ENCODE measurements at regions not wholly inside any gene's neighbourhood (a gene's known extent, or its start where the extent isn't known, plus 50 kb on each side); places are given as distances from the start of the nearest gene placed in this dataset.

DNA sequence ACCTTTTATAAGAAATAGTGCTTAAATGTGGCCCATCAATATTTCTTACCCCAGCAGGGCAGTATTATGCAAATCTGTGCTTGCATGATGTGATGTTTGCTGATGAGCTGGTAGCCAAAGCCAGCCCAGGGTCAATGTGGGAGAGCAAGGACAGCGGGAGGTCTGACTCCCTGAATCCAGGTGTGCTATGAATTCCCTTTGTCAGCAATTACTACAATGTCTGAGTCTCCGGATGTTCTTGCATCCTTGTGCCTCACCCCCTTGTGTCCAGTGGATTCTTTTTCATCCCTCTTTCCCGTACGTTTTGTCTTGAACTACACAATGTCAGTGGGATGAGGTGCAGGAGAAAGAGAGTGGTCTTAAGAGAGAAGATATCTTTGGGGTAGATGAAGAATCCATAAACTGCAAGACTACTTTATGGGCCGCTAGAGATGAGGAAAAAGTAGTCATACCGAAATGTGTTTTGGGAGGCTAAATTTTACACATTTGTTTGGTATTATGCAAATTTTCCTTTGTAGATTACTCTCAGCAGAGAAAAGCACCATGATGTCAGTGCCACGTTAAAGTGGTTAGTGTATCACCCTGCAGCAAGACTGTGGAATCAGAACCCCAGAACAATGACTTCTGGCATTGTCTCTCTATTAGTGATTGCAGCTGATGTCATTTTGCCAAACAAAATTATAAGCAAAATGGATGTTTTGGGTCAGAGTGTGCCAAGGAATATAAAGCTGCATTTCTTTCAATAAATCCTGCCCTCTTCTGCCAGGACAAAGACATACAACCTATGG is 53.5 kb upstream of the TSHZ3 start:
- no peak for DNase-seq (ENCODE audit: low read depth in 2 of 3, low spot score in 1 of 3)

DNA sequence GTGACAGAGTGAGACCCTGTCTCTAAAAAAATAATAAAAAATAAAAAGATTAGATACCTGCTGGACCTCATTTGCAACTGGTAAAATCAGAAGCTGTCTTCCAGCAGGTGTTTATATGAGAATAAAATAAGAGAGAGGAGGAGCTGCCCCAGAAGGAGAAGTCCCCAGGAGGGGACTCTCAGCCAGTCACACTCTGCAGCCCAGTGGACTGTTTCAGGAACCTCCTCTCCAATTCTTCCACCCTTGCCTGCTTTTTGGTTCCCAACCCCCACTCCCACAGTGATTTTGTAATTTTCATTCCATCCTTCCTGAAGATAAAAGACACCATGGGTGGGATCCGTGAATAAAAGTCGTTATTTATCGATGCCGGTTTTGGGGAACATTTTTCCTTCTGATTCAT is 56.9 kb upstream of the TSHZ3 start:
- no peak for DNase-seq (ENCODE audit: low read depth in 2 of 3, low spot score in 1 of 3)

DNA sequence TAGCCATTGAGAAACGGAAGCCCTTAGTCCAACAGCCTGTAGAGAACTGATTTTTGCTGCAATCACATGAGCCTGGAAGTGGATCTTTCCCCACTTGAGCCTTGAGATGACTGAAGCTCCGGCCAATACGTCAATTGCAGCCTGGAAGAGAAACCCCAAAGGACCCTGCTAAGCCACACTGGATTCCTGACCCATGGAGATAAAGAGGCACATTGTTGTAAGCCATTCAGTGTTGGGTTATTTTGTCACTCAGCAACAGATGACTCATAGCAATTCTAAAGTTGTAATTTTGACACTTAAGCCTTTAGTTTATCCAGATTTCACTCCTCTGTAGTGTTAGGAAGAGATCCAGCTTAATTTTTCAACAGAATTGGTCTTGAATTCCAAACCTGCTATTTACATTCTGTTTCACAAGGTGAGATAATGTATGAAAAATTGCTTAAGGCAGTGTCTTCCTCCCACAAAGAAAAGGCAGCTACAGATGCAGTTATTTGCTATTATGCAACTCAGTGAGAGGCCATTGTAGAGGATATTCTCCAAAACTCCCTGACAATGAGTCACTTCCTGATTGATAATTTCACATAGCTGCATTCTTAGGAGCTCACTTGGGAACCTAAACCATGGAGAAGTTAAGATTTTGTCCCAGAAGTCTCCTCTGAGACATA is 59.4 kb upstream of the TSHZ3 start:
- no peak for DNase-seq (ENCODE audit: low read depth in 2 of 3, low spot score in 1 of 3)

DNA sequence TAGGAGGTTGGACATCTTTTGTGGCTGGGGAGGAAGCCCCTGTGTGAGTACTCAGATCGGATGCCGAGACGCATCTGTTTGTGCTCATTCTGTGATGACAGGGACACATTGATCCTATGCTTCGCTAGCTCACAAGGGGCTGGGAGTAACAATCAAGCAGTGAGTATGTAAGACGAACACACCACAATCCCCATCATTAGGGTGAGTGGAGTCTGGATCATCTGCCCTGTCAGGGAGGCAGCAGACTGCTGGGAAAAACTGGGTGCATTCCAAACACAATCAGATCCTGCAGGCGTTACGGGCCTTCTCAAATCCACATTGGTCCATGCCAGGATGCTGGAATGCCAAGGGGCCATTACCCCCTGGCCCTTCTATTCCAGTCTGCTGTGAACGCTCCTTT is 64.1 kb upstream of the TSHZ3 start:
- DNase-seq (ENCODE audit: low read depth in 2 of 3, low spot score in 1 of 3): no peak

DNA sequence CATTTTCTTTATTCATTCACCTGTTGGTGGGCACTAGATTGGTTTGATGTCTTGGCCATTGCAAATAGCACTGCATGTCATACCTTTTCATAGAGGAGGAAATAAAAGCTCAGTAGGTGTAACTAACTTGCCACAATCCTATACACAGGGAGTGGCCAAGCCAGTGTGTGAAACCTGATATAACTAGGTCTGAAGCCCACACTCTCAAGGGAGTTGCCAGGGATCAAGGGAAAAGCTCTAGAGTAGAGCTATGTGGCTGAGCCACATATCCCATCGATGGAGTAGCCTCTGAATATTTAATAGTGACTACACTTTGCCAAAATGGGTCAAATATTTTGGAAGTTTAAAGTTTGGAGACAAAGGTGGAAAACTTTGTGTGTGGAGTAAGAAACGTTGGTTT is 66.1 kb upstream of the TSHZ3 start:
- DNase-seq (ENCODE audit: low read depth in 2 of 3, low spot score in 1 of 3): no peak

DNA sequence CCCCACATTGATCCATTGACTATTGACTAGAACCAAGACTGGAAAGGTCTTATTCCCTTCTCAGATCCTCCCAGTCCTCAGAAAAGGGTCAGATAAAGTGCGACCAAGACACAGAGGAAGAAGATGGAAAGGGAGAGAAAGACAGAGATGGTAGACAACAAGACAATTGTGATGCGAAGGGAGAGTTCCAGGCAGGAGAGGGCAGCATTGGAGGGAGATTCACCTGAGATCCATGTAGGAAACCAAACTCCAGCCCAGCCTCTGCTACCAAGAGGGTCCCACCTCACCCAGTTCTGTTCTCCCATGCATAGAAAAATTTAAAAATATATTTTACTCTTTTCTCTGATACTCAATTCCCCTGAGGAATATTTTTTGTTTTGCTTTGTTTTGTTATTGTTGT is 67.3 kb upstream of the TSHZ3 start:
- no peak for DNase-seq (ENCODE audit: low read depth in 2 of 3, low spot score in 1 of 3)

DNA sequence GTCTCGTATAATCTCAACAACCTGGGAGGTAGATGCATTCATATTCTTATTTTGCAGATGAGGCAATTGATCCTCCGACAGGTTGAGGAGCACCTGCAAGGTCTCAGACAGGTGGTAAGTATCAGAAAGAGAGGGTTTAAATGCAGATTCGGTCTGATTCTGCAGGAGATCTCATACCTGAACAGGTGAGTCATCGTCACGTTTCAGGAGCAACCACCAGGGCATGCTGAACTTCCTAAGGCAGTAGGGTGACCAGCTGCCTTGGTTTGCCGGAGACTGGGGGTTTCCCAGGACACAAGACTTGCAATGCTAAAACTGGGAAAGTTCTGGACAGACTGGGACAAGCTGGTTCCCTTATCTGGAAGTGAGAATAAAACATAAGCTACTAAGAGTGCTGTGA is 68.8 kb upstream of the TSHZ3 start:
- DNase-seq (ENCODE audit: low read depth in 2 of 3, low spot score in 1 of 3): no peak

DNA sequence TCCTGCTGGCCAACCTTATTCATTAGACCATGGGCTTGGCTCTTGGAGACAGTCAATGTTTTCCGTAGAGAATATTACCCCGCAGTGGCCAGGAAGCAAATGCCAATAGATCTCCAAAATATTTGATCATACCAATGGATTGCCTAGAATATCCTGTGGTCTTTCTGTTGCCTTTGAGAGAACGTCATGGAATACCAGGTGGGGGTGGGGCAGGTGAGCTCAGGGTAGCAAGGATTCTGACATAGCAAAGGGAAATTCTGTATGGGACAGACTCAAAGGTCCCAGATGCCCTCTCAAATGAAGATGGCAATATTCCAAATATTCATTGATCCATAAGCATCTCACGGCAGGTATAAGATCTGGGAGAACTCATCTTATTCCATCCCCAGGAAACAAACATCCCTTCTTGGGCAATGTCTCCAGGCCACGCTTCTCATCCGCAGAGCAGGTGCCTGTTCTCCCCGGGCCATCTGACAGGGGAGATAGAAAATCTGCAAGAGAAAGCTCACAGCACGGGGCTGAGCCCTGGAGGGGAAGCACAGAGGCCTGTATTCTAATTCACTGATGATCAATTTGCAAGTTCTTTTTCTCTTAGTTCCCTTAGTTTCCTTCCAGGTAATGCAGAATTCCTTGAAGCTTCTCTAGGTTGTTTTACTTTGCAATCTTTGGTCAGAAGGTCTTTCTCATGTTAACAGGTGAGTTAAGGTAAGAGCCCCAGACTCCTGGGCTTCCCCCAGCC is 69.6 kb upstream of the TSHZ3 start:
- no peak for DNase-seq (ENCODE audit: low read depth in 2 of 3, low spot score in 1 of 3)

DNA sequence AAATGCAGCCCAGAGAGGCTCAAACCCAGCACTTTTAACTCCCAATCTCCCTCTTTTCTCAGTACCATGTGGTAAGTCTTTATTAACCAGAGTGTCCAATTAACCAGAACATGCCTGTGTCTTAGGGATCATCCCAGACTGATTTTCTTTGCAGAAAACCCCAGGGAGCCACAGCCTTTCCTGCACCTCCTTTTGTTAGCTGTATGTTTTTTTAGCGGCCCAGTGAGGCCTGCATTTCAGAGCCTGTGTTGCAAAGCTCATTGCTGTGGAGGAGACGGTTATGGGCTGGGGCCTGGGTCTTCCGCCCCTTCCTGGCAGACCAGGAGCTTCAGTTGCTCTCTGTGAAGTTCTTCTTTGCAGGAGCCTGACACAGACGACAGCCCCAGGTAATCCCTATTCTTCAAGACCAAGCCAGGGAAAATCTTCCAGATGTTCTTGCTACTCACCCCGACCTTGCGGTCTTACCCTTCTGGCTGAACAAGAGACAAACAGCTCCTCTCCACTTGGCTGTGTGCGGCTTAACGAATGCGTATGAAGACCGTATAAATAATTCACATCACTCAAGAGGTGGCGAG is 70.7 kb upstream of the TSHZ3 start:
- DNase-seq (ENCODE audit: low read depth in 2 of 3, low spot score in 1 of 3): no peak

DNA sequence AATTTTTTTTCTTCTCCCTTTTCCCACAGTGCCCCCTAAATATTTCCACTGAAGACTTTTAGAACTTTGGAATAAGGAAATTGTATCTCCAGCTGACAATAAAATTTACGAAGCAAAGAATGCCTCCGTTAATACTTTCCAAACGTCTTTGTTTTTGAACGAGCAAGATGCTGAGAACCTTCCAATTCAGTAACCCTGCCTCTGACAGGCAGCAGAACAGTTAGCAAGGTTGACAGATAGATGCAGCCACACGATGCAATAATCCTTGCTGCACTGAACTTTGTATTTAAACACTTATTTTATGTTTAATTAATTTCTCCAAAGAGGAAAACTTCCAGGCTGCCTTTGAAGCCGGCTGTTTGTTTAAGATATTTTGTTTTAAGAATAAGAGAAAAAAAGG is 71.8 kb upstream of the TSHZ3 start:
- DNase-seq (ENCODE audit: low read depth in 2 of 3, low spot score in 1 of 3): no peak

DNA sequence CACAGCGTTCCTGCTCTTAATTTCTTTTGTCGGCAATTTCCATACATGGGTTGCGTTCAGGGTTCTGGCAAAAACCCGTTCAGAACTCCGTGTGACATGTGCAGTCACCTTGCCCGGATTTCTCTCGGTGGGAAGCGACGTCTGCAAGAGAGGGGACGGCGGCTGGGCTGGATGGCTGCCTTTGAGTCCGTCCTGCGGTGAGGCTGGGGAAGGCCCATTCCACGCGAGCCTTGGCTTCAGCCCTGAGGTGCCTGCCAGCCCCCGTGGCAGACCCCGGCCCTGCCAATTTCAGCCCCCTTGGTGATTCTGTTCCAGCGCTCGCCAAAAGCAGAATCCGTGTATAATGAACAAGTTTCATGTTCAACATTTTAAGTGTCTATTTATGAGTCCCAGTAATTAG is 72.6 kb upstream of the TSHZ3 start:
- no peak for DNase-seq (ENCODE audit: low read depth in 2 of 3, low spot score in 1 of 3)

DNA sequence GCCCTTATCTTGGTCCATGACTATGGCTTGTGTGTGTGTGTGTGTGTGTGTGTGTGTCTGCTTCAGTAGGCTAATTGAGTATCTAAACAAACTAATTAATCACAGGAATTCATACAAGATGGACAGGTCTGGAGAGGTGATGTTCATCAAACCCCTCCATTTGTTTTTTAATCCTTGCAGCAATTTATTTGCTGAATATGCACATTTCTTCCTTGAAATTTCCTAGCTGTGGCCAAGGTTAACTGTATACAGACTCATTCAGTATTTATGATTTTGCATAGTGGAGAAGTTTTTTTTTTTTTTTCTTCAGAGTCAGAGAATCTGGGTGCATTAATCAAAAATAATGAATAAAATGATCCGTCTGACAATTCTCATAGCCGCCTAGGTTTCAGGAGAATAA is 74.7 kb upstream of the TSHZ3 start:
- no peak for DNase-seq (ENCODE audit: low read depth in 2 of 3, low spot score in 1 of 3)

DNA sequence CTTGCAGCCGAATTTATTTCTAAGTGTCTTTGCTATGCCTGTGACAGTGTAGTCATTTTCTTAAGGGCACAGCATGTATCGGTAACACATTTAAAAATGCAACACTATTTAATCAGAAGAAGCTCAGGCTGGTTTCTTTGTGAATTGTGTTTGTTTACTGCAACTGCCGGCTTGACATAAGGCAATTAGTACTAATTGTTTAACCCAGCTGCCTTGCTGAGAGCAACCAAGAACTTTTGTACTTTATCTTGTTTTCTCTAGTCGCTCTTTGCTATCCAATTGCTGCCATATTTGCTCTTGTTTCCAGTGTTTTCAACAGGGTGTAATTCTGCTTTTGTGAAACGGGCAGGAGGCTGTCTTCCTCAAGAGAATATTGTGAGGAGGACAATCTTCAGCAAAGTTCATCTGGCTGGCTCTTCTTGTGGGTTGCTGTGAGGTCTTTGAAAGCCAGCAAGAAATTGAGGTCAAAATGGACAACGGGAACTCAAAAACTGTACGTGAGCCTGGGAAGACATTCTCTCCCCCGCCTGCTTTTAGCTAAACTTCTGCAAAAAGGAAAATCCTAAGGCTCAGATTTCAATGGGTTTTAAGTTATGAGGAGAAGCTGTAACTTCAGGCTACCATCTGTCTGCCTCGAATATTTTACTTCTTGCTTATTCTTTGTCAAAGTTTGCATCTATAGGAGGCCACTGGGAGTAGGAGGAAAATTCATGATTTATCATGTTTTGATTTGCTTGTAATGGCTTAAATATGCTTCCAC is 75.8 kb upstream of the TSHZ3 start:
- no peak for DNase-seq (ENCODE audit: low read depth in 2 of 3, low spot score in 1 of 3)

DNA sequence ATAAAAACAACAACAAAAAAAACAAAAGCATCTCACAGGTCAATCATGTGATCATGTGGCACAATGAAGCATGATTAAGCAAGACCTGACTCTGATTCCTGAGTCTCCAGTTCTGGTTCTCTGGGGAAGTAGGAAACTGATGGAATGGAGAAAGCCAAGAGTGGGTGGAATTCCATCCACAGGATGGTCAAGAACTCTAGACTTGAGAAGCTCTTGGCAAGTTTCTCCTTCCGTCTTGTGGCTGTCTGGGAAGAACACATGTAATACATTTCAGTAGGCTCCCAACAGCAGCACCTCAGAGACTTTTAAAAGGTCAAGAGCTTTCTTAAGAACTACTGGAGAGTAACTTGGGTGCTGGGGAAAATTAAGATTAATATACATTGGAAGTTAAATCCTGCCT is 78.6 kb upstream of the TSHZ3 start:
- no peak for DNase-seq (ENCODE audit: low read depth in 2 of 3, low spot score in 1 of 3)

DNA sequence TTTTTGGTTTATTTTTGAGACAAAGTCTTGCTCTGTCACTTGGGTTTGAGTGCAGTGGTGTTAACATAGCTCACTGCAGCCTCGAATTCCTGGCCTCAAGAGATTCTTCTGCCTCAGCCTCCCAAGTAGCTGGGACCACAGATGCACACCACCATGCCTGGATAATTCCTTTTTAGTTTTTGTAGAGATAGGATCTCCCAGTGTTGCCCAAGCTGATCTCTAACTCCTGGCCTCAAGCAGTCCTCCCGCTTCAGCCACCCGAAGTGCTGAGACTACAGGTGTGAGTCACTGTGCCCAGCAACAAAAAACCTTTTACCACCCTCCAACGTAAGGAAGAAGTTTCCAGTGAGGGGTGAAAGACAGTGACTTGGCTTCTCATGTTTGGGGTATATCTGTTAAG is 81.1 kb upstream of the TSHZ3 start:
- DNase-seq (ENCODE audit: low read depth in 2 of 3, low spot score in 1 of 3): no peak

DNA sequence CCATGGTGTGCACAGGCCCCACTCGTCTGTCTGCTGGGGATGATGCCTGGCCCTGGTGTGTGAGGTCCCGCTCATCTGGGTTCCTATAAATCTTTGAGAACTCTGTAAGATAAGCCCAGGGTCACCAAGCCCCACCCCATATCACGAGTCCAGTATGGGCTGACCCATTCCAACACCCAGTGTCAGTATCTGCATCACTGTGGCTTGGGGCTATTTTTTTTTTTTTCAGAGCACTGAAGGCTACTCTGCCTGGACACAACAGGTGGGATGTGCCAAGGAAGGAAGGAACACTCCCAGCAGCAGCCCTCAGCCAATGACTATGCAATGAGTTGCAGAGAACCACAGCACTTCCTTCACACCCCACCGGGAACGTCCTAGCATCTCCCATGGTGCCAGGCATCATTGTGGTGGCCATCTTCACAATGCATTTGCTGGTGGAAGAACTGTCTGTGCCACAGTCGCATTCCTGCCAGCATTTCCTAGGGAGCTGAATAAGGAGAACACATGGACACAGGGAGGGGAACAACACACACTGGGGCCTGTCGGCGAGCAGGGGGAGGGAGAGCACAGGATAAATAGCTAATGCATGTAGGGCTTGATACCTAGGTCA is 83.1 kb upstream of the TSHZ3 start:
- no peak for DNase-seq (ENCODE audit: low read depth in 2 of 3, low spot score in 1 of 3)

DNA sequence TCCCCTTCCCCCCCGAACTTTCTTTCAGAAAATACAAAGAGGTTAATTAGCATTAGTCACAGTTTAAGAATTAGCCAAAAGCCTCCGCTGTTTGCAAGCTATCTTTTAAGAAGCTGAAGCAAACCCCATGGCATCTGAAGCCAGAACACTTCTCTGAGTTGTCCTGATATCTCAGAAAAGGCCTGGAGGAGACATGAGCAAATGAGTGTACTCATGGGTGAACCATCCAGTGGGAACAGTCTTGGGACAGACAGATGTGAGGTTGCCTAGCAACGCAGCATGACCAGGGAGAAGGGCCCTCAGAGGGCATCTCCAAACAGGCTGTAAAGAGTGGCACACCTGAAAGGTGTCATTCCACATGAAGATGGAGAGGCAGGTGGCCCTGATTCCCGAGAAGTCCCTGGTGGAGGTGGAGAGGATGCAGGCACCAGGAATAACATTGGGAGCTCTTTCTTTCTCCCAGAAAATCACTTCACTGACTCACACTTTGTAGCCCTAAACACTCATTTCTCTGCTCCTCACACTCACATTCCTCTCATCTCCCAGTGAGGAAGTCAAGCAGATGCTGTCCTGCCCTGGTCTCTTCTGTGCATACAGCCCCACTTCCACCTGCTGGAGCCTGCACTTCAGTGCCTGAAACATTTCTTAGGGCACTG is 87.0 kb upstream of the TSHZ3 start:
- DNase-seq (ENCODE audit: low read depth in 2 of 3, low spot score in 1 of 3): no peak

DNA sequence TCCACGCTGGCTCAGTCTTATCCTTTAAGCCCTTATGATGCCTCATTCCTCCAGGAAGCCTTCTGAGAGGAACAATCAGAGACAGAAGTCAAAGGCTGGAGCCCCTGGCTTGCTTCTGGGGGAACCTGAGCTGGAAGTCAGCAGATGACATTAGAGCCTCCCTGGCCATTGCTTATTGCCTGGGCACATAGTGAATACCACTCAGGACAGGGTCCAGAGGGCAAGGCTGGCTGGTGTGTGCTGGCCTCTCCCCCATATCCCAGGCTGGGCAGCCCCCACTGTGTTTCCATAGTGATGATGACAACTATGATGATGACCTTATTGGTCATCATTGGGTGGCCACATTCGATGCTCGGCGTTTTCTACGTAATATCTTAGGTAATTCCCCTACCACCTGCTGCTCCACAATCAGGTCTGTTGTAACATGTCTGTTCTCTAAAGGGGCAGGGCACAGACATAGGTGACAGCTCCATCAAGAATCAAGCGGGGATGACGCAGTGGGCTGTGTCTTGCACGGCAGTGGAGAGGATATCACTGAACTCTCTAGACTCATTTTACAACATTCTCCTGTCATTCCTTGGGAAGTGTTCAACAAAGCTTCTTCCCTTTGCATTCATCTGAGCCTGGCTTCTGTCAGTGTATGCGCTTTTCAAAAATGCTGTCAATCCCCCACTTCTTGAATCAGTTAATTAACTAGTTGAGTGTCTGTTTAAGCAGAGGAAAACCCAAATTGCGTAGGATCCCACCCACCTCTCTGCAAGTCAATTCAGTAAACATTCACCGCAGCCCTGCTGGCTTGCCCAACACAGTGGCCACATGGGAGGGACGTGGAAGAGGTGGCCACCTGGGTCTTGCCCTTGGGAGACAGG is 89.4 kb upstream of the TSHZ3 start:
- no peak for DNase-seq (ENCODE audit: low read depth in 2 of 3, low spot score in 1 of 3)

DNA sequence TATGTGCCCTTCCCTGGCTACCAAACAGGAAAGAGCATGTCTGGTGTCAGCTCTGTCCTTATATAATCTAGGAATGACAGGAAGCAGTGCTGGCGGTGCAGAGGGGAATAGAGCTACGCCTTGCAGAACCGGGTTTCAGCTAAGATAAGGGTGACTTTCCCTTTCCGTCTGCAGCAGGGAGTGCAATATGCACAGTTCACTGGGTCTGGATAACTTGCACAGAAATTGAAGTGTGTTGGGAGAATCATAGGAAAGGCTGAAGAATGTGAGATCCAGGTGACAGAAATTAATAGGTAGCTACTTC is 90.0 kb upstream of the TSHZ3 start:
- no peak for DNase-seq (ENCODE audit: low read depth in 2 of 3, low spot score in 1 of 3)

DNA sequence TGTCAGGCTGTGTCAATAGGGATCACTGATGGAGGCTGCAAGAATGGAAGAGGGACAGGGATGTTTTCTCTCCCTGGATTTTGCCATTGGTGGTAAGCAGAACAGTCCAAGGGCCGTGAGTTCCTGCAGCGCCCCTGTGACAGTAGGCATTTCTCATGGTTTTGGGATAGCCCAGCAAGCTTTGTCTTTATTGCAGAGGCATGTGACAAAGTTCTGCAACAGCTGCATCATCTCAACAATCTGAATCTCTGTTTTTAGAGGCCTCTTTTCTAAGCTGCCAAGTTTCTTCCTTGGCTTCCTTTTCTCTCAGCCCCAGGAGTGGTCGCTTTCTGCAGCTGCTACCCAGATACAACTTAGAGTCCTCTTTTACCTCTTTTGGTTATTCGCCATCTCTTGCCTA is 95.7 kb upstream of the TSHZ3 start:
- no peak for DNase-seq (ENCODE audit: low read depth in 2 of 3, low spot score in 1 of 3)

Data from stimulated activated CD4-positive, alpha-beta T cell treated with anti-CD3 and anti-CD28 coated beads, Interleukin-12 subunit alpha, Interleukin-12 subunit beta, amount 100 ng/mL, for 48 hours (primary cell).